ENCODE measurements at regions not wholly inside any gene's neighbourhood (a gene's known extent, or its start where the extent isn't known, plus 50 kb on each side); places are given as distances from the start of the nearest gene placed in this dataset.

DNA sequence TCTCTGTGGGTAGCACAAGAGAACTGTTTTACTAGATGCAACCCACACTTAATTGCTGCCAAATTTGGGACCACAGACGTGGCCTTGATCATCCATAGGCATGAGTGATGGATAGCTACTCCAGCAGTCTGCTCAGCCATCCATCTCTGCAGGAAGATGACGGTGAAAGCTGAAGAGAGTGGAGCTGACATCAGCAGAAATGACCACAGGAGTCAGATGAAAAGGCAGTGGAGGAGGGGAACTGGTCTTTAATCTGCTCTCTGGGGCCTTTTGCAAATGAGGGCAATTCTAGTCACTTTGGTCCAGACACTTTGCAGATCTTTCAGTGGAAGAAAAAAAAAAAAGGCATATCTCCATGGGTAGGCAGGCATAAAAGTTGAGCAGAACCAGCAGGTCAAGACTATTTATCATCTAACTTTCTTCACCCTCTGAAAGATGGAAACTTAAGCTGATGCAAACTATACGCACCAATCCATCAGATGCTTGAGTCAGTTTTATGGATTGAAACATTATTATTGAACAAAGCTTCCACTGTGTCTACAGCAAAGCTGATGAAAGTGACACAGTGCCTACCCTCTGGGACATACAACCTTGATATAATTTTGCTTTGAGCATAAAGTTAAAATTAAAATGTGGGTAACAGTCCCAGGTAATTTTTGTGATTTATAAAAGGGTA lies 281.6 kb upstream of the OBI1 start:
- Histone ChIP-seq H4K20me1 (ENCODE audit: insufficient read depth, low read length) (no peaks in the 10 kb centered on the region), H3K4me3 (replicated peaks in 1 of 3; ENCODE audit: low read depth in 2 of 3, low read length in 3 of 3) (no peak overlapping the region), H3K4me2 (replicated peaks; ENCODE audit: extremely low read depth, low read length, poor library complexity, severe bottlenecking) (no peak overlapping the region), H3K79me2 (ENCODE audit: insufficient read depth, low read length) (no peaks in the 10 kb centered on the region), H3K4me1 (ENCODE audit: control insufficient read depth in 1 of 2, insufficient read depth in 2 of 2, low read length in 2 of 2) (no peaks in the 10 kb centered on the region), H2AFZ (ENCODE audit: insufficient read depth, low read depth, low read length, poor library complexity, severe bottlenecking) (no peak overlapping the region), H3K9ac (ENCODE audit: insufficient read depth, low read length, poor library complexity, severe bottlenecking) (no peak overlapping the region), H3K27me3 (ENCODE audit: control insufficient read depth in 2 of 2, insufficient read depth in 2 of 2, low read length in 2 of 2) (no peaks in the 10 kb centered on the region), H3K27ac (ENCODE audit: low read depth in 1 of 2, low read length in 2 of 2) (no peak overlapping the region), H3K9me3 (replicated peaks in 1 of 2; ENCODE audit: control insufficient read depth in 1 of 2, insufficient read depth in 1 of 2, low read length in 2 of 2) (no peaks in the 10 kb centered on the region), H3K36me3 (replicated peaks in 1 of 2; ENCODE audit: control insufficient read depth in 1 of 2, insufficient read depth in 2 of 2, low read length in 2 of 2) (no peaks in the 10 kb centered on the region)
- H3K4me3 Mint-ChIP-seq: no peak overlapping the region
- H3K4me1 Mint-ChIP-seq: no peaks in the 10 kb centered on the region
- no peaks in the 10 kb centered on the region for H3K27me3 Mint-ChIP-seq (ENCODE audit: low read depth in 3 of 3)
- H3K36me3 Mint-ChIP-seq: no peaks in the 10 kb centered on the region
- H3K27ac Mint-ChIP-seq: no peak overlapping the region
- TF ChIP-seq, protein P1, sequence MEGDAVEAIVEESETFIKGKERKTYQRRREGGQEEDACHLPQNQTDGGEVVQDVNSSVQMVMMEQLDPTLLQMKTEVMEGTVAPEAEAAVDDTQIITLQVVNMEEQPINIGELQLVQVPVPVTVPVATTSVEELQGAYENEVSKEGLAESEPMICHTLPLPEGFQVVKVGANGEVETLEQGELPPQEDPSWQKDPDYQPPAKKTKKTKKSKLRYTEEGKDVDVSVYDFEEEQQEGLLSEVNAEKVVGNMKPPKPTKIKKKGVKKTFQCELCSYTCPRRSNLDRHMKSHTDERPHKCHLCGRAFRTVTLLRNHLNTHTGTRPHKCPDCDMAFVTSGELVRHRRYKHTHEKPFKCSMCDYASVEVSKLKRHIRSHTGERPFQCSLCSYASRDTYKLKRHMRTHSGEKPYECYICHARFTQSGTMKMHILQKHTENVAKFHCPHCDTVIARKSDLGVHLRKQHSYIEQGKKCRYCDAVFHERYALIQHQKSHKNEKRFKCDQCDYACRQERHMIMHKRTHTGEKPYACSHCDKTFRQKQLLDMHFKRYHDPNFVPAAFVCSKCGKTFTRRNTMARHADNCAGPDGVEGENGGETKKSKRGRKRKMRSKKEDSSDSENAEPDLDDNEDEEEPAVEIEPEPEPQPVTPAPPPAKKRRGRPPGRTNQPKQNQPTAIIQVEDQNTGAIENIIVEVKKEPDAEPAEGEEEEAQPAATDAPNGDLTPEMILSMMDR (IDR thresholded peaks at IDR 0.05): no peak
- WGBS (ENCODE audit: insufficient coverage): 60% methylated on average over 2 of the region's 3 CpGs
- H3K9me3 Mint-ChIP-seq: peaks cover 0 to 6% (median 1%) of the 10 kb centered on the region in 7 donors
- no peak for DNase-seq
- intact Hi-C loops (cut with micrococcal nuclease): no loop called here

DNA sequence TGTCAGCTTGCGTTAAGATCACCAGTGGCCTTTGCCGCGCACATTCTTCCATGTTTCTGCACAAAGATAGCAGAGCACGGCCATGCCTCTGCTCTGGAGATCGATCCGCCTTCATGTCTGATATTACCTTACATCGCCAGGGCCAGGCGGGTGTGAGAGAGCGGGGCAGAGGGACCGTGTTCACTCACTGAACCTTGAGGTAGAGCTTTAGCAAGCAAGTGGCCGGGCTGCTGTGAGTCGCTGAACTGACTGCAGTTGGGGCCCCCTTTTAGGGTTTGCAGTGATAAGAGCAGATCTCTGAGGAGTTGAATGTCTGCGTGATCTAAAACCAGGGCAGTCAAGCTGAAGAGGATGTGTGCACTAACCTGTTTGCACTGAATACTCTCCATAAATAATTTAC lies 275.4 kb upstream of the OBI1 start:
- TF ChIP-seq, protein P1 (IDR thresholded peaks at IDR 0.05): no peak
- no peaks in the 10 kb centered on the region for H3K36me3 Mint-ChIP-seq
- Histone ChIP-seq H3K4me2 (replicated peaks; ENCODE audit: extremely low read depth, low read length, poor library complexity, severe bottlenecking) (no peak overlapping the region), H3K4me1 (ENCODE audit: control insufficient read depth in 1 of 2, insufficient read depth in 2 of 2, low read length in 2 of 2) (no peaks in the 10 kb centered on the region), H3K36me3 (replicated peaks in 1 of 2; ENCODE audit: control insufficient read depth in 1 of 2, insufficient read depth in 2 of 2, low read length in 2 of 2) (no peaks in the 10 kb centered on the region), H4K20me1 (ENCODE audit: insufficient read depth, low read length) (no peaks in the 10 kb centered on the region), H3K9ac (ENCODE audit: insufficient read depth, low read length, poor library complexity, severe bottlenecking) (no peak overlapping the region), H3K79me2 (ENCODE audit: insufficient read depth, low read length) (no peaks in the 10 kb centered on the region), H2AFZ (ENCODE audit: insufficient read depth, low read depth, low read length, poor library complexity, severe bottlenecking) (no peak overlapping the region), H3K4me3 (replicated peaks in 1 of 3; ENCODE audit: low read depth in 2 of 3, low read length in 3 of 3) (no peak overlapping the region), H3K9me3 (replicated peaks in 1 of 2; ENCODE audit: control insufficient read depth in 1 of 2, insufficient read depth in 1 of 2, low read length in 2 of 2) (no peaks in the 10 kb centered on the region), H3K27me3 (ENCODE audit: control insufficient read depth in 2 of 2, insufficient read depth in 2 of 2, low read length in 2 of 2) (no peaks in the 10 kb centered on the region), H3K27ac (ENCODE audit: low read depth in 1 of 2, low read length in 2 of 2) (no peak overlapping the region)
- 92% methylated on average over 13 of the region's 13 CpGs for WGBS (ENCODE audit: insufficient coverage)
- no peak overlapping the region for H3K4me3 Mint-ChIP-seq
- H3K9me3 Mint-ChIP-seq: peaks cover 0 to 4% (median 0%) of the 10 kb centered on the region in 7 donors
- H3K27me3 Mint-ChIP-seq (ENCODE audit: low read depth in 3 of 3): no peaks in the 10 kb centered on the region
- H3K4me1 Mint-ChIP-seq: no peaks in the 10 kb centered on the region
- intact Hi-C loops (cut with micrococcal nuclease): no loop called here
- no peak for DNase-seq
- no peak overlapping the region for H3K27ac Mint-ChIP-seq

All from CD14-positive monocyte (primary cell).